B cell (primary cell): ENCODE measurements at regions not wholly inside any gene's neighbourhood (a gene's known extent, or its start where the extent isn't known, plus 50 kb on each side); places are given as distances from the start of the nearest gene placed in this dataset.

Source experiments
- ATAC-seq: fragments of 200-7000 bp; cut with Tn5 transposase; one replicate; pipeline ENCODE4 v1.10.0; 2021; ENCODE audit warnings: low read depth, mild to moderate bottlenecking, moderate number of reproducible peaks, moderate library complexity
- CTCF ChIA-PET: fragments of 350-600 bp; sonication (Branson Sonifier 250); formaldehyde crosslinking; loops from one replicate; lab custom pipeline; 2021; ENCODE audit warnings: antibody characterized with exemption, inconsistent platforms; lab: Charles Lee
- POLR2A ChIA-PET: fragments of 350-600 bp; sonication (Branson Sonifier 250); formaldehyde crosslinking; loops from one replicate; lab custom pipeline; 2021; ENCODE audit warnings: antibody characterized with exemption; lab: Charles Lee
- DNase-seq: peaks from one replicate; pipeline ENCODE4 v3.0.0; 2013
- H2AFZ ChIP-seq: 2 replicates; pipeline ENCODE4 v1.6.1; 2012; ENCODE audit warnings: mild to moderate bottlenecking, low read depth, low read length; ENCODE audit not compliant: insufficient read depth, poor library complexity, severe bottlenecking
- H3K27ac ChIP-seq, 2 donors: 1 replicate in 1 of 2; 2 replicates in 1 of 2; pipeline ENCODE4 v1.5.1; 2012 to 2013; ENCODE audit warnings: low read length in 2 of 2, mild to moderate bottlenecking in 2 of 2, moderate library complexity in 1 of 2
- H3K27me3 ChIP-seq, 4 experiments: fragments of 200-600 bp in 1 of 4; sonication (generic) in 1 of 4; replicated peaks in 1 of 4; 1 replicate in 2 of 4; 2 replicates in 2 of 4; pipeline versions ENCODE4 v1.6.1 to v1.7.0; 2013 to 2016; ENCODE audit warnings: low read length in 3 of 4, mild to moderate bottlenecking in 2 of 4, mixed read lengths in 1 of 4, moderate library complexity in 1 of 4; ENCODE audit not compliant: insufficient read depth in 4 of 4, control insufficient read depth in 3 of 4; ENCODE audit errors: control extremely low read depth in 1 of 4
- H3K36me3 ChIP-seq, 2 experiments: replicated peaks in 1 of 2; 1 replicate in 1 of 2; 2 replicates in 1 of 2; pipeline versions ENCODE4 v1.6.1 to v1.7.1; 2013; ENCODE audit warnings: low read length in 1 of 2; ENCODE audit not compliant: insufficient read depth in 2 of 2, control insufficient read depth in 1 of 2; ENCODE audit errors: control extremely low read depth in 1 of 2, extremely low read depth in 1 of 2
- H3K4me1 ChIP-seq, 2 donors: fragments of 200-600 bp in 1 of 2; sonication (generic) in 1 of 2; 1 replicate in 1 of 2; 2 replicates in 1 of 2; pipeline versions ENCODE4 v1.5.1 to v1.6.1; 2013 to 2017; ENCODE audit warnings: low read length in 2 of 2; ENCODE audit not compliant: control insufficient read depth in 2 of 2, insufficient read depth in 2 of 2
- H3K4me2 ChIP-seq: replicated peaks from 2 replicates; pipeline ENCODE3; 2012; ENCODE audit warnings: mild to moderate bottlenecking, low read depth, low read length; ENCODE audit not compliant: poor library complexity, severe bottlenecking
- H3K4me3 ChIP-seq, 5 experiments: fragments of 200-600 bp in 1 of 5; sonication (generic) in 1 of 5; 1 replicate in 3 of 5; 2 replicates in 2 of 5; pipeline versions ENCODE4 v1.5.1 to v1.7.0; 2011 to 2016; ENCODE audit warnings: low read length in 4 of 5, mild to moderate bottlenecking in 4 of 5, low read depth in 2 of 5, control low read depth in 1 of 5, moderate library complexity in 1 of 5; ENCODE audit not compliant: insufficient read depth in 1 of 5; ENCODE audit errors: control extremely low read depth in 1 of 5, extremely low read depth in 1 of 5
- H3K79me2 ChIP-seq: fragments of 200-600 bp; sonication (generic); one replicate; pipeline ENCODE4 v1.6.0; 2016; ENCODE audit warnings: low read length; ENCODE audit not compliant: control insufficient read depth, insufficient read depth
- H3K9ac ChIP-seq: fragments of 200-600 bp; sonication (generic); 2 replicates; pipeline ENCODE4 v1.6.1; 2017; ENCODE audit warnings: mild to moderate bottlenecking, low read length, moderate library complexity
- H3K9me3 ChIP-seq, 3 donors: one replicate each; pipeline versions ENCODE4 v1.6.1 to v1.7.1; 2013; ENCODE audit warnings: low read length in 2 of 3; ENCODE audit not compliant: control insufficient read depth in 2 of 3, insufficient read depth in 1 of 3; ENCODE audit errors: control extremely low read depth in 1 of 3
- H4K20me1 ChIP-seq: 2 replicates; pipeline ENCODE4 v1.6.0; 2012; ENCODE audit warnings: mild to moderate bottlenecking, low read length; ENCODE audit not compliant: insufficient read depth, control insufficient read depth, poor library complexity, severe bottlenecking
- H3K27ac Mint-ChIP-seq: one replicate; pipeline ENCODE4 v1.8.0; 2021; ENCODE audit warnings: mixed read lengths
- H3K27me3 Mint-ChIP-seq: one replicate; pipeline ENCODE4 v1.8.0; 2021; ENCODE audit warnings: mixed read lengths
- H3K4me1 Mint-ChIP-seq: one replicate; pipeline ENCODE4 v1.8.0; 2021; ENCODE audit warnings: mixed read lengths
- H3K4me3 Mint-ChIP-seq: one replicate; pipeline ENCODE4 v1.8.0; 2021; ENCODE audit warnings: mixed read lengths
- H3K9me3 Mint-ChIP-seq: one replicate; pipeline ENCODE4 v1.8.0; 2022; ENCODE audit warnings: mixed read lengths; ENCODE audit not compliant: insufficient read depth
- CTCF ChIP-seq: fragments of 200-600 bp; IDR thresholded peaks from one replicate; pipeline ENCODE4 v1.8.0; 2022; ENCODE audit warnings: antibody characterized with exemption, mild to moderate bottlenecking
- EZH2 ChIP-seq: IDR thresholded peaks from 2 replicates; pipeline ENCODE4 v1.6.1; 2012; ENCODE audit warnings: borderline replicate concordance, low read depth, mild to moderate bottlenecking, moderate library complexity, low read length; ENCODE audit not compliant: insufficient read depth, poor library complexity, severe bottlenecking
- WGBS: methylation state at CpG from one replicate; pipeline ENCODE4 v1.1.5; 2013; ENCODE audit warnings: missing lambda C conversion rate; ENCODE audit not compliant: insufficient coverage; 5-methylcytosine and 5-hydroxymethylcytosine counted together
- intact Hi-C: fragments of 100-400 bp; cut with micrococcal nuclease; formaldehyde crosslinking; loops from one replicate; pipeline ENCODE4 v1.10.0; 2022

- no peak overlapping the region for H3K4me3 ChIP-seq
- no peaks in the 10 kb centered on the region for H3K4me1 ChIP-seq
- Mint-ChIP-seq H3K4me1 (no peaks in the 10 kb centered on the region), H3K27me3 (no peaks in the 10 kb centered on the region), H3K27ac (no peak overlapping the region), H3K4me3 (no peak overlapping the region), H3K9me3 (peaks cover 14% of the 10 kb centered on the region)
- no peak for ATAC-seq
- POLR2A ChIA-PET: no interaction called here
- intact Hi-C loops: no loop called here
- no peaks in the 10 kb centered on the region for H4K20me1 ChIP-seq
- no peak for DNase-seq
- no peaks in the 10 kb centered on the region for H3K27me3 ChIP-seq
- H3K79me2 ChIP-seq: no peaks in the 10 kb centered on the region
- TF ChIP-seq CTCF: no peak
- TF ChIP-seq EZH2: no peak
- no peak overlapping the region for H3K4me2 ChIP-seq
- CTCF ChIA-PET: no interaction called here
- no peak overlapping the region for H3K9ac ChIP-seq
- no peak overlapping the region for H3K27ac ChIP-seq
- H3K36me3 ChIP-seq: no peaks in the 10 kb centered on the region
- no peak overlapping the region for H2AFZ ChIP-seq
- H3K9me3 ChIP-seq: peaks cover 1 to 9% (median 4%) of the 10 kb centered on the region in 3 donors
- WGBS: 38% methylated on average over 3 of the region's 4 CpGs
These were observed 761.3 kb upstream of the KIF2B start for GRCh38 chr17:53061446-53061845.

GRCh38 chr17:53058031-53058430, 764.7 kb upstream of the KIF2B start:
- H3K4me3 Mint-ChIP-seq: no peak overlapping the region
- DNase-seq (no peak), ATAC-seq (no peak)
- no peaks in the 10 kb centered on the region for H3K4me1 Mint-ChIP-seq
- Histone ChIP-seq H2AFZ (no peak overlapping the region), H3K27me3 (no peaks in the 10 kb centered on the region), H3K36me3 (no peaks in the 10 kb centered on the region), H3K4me2 (no peak overlapping the region), H3K9ac (no peak overlapping the region), H4K20me1 (no peaks in the 10 kb centered on the region), H3K9me3 (peaks cover 1 to 4% (median 2%) of the 10 kb centered on the region in 3 donors), H3K4me3 (no peak overlapping the region), H3K4me1 (no peaks in the 10 kb centered on the region), H3K79me2 (no peaks in the 10 kb centered on the region), H3K27ac (no peak overlapping the region)
- no CpG with 5 or more reads among the region's 4 CpGs for WGBS
- H3K27ac Mint-ChIP-seq: no peak overlapping the region
- intact Hi-C loops: no loop called here
- peaks cover 7% of the 10 kb centered on the region for H3K9me3 Mint-ChIP-seq
- TF ChIP-seq CTCF (no peak), EZH2 (no peak)
- ChIA-PET CTCF (no interaction called here), POLR2A (no interaction called here)
- no peaks in the 10 kb centered on the region for H3K27me3 Mint-ChIP-seq
